HG03025 (cell line): ENCODE measurements at regions not wholly inside any gene's neighbourhood (a gene's known extent, or its start where the extent isn't known, plus 50 kb on each side); places are given as distances from the start of the nearest gene placed in this dataset.
"Not testable (repeated sequence)": the region's sequence is repeated elsewhere in the genome, so short reads cannot be mapped to it uniquely, and the experiment has no call there.

ENCODE experiments used
- ATAC-seq: cut with Tn5 transposase; IDR thresholded peaks from one replicate; pipeline ENCODE4 v1.9.1; 2021; ENCODE audit warnings: mild to moderate bottlenecking, moderate library complexity; ENCODE audit not compliant: unreplicated experiment, low FRiP score

DNA sequence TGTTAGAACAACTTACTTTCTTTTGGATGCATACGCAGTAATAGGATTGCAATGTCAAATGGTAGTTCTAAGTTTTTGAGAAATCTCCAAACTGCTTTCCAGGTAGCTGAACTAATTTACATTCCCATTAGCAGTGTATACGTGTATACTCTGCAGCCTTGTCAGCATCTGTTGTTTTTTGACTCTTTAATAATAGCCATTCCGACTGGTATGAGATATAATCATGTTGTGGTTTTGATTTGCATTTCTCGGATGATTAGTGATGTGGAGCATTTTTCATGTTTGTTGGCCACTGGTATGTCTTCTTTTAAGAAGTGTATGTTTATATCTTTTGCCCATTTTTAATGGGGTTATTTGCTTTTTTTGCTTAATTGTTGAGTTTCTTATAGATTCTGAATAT lies 76.9 kb upstream of the HNRNPA1L2 start:
- peak; percentile 94 for ATAC-seq

DNA sequence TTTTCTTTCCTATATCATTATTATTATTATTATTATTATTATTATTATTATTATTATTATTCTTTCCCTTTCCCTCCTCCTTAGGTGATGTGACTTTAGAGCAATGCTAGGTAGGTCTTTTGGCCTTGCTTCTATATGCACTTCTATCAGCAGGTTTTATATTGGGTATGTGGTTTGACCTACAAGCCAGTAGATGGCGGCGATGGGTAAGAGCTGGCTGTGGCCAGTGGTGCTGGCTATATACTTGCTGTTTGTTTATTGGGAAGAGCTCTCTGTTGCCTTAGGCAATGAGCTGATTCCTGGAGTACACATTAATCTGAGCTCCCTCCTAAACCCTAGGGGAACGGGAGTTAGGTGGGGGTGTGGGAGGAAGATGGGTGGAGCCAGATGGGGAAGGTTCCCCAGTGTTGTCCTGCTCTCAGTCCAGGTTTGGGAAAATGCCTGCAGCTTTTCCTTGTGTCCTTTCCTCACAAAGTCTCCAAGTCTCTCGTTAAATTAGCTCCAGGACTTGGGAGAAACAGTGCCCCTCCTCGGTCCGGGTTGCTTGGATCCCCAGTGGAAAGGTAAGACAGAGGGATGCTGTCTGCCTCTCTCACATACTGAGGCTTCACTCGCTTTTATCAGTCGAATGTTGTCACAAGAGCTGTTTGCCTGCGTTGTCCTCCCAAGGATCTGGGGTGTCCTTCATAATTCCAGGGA lies 72.2 kb upstream of the HNRNPA1L2 start:
- ATAC-seq = peak; percentile 67

DNA sequence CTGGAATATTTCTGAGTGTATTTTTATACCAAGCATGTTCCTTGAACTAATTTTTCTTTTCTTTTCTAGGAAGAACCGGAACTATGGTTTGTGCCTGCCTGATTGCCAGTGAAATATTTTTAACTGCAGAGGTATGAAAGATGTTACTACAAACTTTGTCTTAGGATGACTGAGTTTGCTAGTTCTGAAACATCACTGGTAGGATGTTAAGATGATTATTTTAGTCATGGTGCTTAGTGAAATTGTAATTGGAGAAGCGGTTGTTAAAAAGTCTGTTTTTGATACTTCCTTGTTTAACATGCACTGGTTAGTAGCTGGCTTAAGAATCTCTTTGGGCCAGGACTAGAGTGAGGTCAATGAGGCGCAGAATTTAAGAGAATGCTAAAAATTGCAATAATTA lies 71.1 kb upstream of the HNRNPA1L2 start:
- ATAC-seq = not testable (repeated sequence)

DNA sequence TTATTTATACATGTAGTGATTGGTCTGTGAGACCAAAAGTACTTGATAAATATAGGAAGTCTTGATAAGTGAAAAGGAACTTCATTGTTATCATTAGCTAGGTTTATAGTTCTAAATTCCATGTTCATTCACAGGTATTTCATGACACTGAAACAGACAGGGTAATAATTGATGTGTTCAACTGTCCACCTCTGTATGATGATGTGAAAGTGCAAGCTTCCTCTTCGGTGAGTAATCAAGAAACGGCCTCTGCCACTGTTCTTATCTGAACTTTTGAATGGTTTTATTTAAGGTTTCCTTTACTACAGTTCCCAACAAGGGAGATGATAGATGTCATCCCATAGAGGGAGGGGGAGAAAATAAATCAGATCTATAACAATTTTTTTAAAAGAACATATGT lies 59.3 kb upstream of the HNRNPA1L2 start:
- not testable (repeated sequence) for ATAC-seq
